ENCODE measurements at regions not wholly inside any gene's neighbourhood (a gene's known extent, or its start where the extent isn't known, plus 50 kb on each side); places are given as distances from the start of the nearest gene placed in this dataset.
"Not testable (repeated sequence)": the region's sequence is repeated elsewhere in the genome, so short reads cannot be mapped to it uniquely, and the experiment has no call there.

- no peak for TF ChIP-seq EZH2 (IDR thresholded peaks at IDR 0.05; ENCODE audit: low read length, missing control alignments)
- TF ChIP-seq, protein P1, sequence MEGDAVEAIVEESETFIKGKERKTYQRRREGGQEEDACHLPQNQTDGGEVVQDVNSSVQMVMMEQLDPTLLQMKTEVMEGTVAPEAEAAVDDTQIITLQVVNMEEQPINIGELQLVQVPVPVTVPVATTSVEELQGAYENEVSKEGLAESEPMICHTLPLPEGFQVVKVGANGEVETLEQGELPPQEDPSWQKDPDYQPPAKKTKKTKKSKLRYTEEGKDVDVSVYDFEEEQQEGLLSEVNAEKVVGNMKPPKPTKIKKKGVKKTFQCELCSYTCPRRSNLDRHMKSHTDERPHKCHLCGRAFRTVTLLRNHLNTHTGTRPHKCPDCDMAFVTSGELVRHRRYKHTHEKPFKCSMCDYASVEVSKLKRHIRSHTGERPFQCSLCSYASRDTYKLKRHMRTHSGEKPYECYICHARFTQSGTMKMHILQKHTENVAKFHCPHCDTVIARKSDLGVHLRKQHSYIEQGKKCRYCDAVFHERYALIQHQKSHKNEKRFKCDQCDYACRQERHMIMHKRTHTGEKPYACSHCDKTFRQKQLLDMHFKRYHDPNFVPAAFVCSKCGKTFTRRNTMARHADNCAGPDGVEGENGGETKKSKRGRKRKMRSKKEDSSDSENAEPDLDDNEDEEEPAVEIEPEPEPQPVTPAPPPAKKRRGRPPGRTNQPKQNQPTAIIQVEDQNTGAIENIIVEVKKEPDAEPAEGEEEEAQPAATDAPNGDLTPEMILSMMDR (conservative IDR thresholded peaks at IDR 0.05 in 1 of 2, IDR thresholded peaks at IDR 0.05 in 1 of 2; ENCODE audit: low read depth in 1 of 2, low read length in 2 of 2), result no peak
- Histone ChIP-seq H3K79me2 (ENCODE audit: control insufficient read depth, insufficient read depth, low read length) (no peaks in the 10 kb centered on the region), H3K9ac (ENCODE audit: insufficient read depth, low read length) (no peak overlapping the region), H3K27me3 (ENCODE audit: control insufficient read depth, insufficient read depth, low read length) (no peaks in the 10 kb centered on the region), H4K20me1 (ENCODE audit: control insufficient read depth, extremely low read depth, insufficient read depth, low read length) (no peaks in the 10 kb centered on the region), H3K4me1 (ENCODE audit: control insufficient read depth, extremely low read depth, insufficient read depth, low read length) (peaks cover 7% of the 10 kb centered on the region), H3K4me2 (ENCODE audit: extremely low read depth, insufficient read depth, low read length) (no peak overlapping the region), H3K4me3 (replicated peaks in 1 of 4; ENCODE audit: control extremely low read depth in 1 of 4, insufficient read depth in 1 of 4, low read depth in 3 of 4, low read length in 4 of 4) (no peak overlapping the region), H2AFZ (ENCODE audit: low read length) (no peak overlapping the region), H3K27ac (ENCODE audit: insufficient read depth, low read length) (no peak overlapping the region), H3K36me3 (ENCODE audit: control insufficient read depth, insufficient read depth, low read length) (no peaks in the 10 kb centered on the region), H3K9me3 (ENCODE audit: control insufficient read depth, insufficient read depth, low read depth, low read length) (no peaks in the 10 kb centered on the region)
- DNase-seq (ENCODE audit: low read depth in 2 of 2), result no peak
Observed at GRCh38 chr11:69950621-69951020, 127.5 kb upstream of the ANO1 start.

- H3K9me3 ChIP-seq (ENCODE audit: control insufficient read depth, insufficient read depth, low read depth, low read length), result no peaks in the 10 kb centered on the region
- H3K4me3 ChIP-seq (replicated peaks in 1 of 4; ENCODE audit: control extremely low read depth in 1 of 4, insufficient read depth in 1 of 4, low read depth in 3 of 4, low read length in 4 of 4), result no peak overlapping the region
- TF ChIP-seq, protein P1 (conservative IDR thresholded peaks at IDR 0.05 in 1 of 2, IDR thresholded peaks at IDR 0.05 in 1 of 2; ENCODE audit: low read depth in 1 of 2, low read length in 2 of 2), result no peak
- no peak for TF ChIP-seq EZH2 (IDR thresholded peaks at IDR 0.05; ENCODE audit: low read length, missing control alignments)
- H3K9ac ChIP-seq (ENCODE audit: insufficient read depth, low read length), result no peak overlapping the region
- no peaks in the 10 kb centered on the region for H3K27me3 ChIP-seq (ENCODE audit: control insufficient read depth, insufficient read depth, low read length)
- no peak for DNase-seq (ENCODE audit: low read depth in 2 of 2)
- no peak overlapping the region for H2AFZ ChIP-seq (ENCODE audit: low read length)
- H4K20me1 ChIP-seq (ENCODE audit: control insufficient read depth, extremely low read depth, insufficient read depth, low read length), result no peaks in the 10 kb centered on the region
- H3K27ac ChIP-seq (ENCODE audit: insufficient read depth, low read length), result no peak overlapping the region
- no peak overlapping the region for H3K4me2 ChIP-seq (ENCODE audit: extremely low read depth, insufficient read depth, low read length)
- H3K36me3 ChIP-seq (ENCODE audit: control insufficient read depth, insufficient read depth, low read length), result no peaks in the 10 kb centered on the region
- peaks cover 12% of the 10 kb centered on the region for H3K4me1 ChIP-seq (ENCODE audit: control insufficient read depth, extremely low read depth, insufficient read depth, low read length)
- H3K79me2 ChIP-seq (ENCODE audit: control insufficient read depth, insufficient read depth, low read length), result no peaks in the 10 kb centered on the region
Observed at GRCh38 chr11:69951821-69952220, 126.3 kb upstream of the ANO1 start.

DNA sequence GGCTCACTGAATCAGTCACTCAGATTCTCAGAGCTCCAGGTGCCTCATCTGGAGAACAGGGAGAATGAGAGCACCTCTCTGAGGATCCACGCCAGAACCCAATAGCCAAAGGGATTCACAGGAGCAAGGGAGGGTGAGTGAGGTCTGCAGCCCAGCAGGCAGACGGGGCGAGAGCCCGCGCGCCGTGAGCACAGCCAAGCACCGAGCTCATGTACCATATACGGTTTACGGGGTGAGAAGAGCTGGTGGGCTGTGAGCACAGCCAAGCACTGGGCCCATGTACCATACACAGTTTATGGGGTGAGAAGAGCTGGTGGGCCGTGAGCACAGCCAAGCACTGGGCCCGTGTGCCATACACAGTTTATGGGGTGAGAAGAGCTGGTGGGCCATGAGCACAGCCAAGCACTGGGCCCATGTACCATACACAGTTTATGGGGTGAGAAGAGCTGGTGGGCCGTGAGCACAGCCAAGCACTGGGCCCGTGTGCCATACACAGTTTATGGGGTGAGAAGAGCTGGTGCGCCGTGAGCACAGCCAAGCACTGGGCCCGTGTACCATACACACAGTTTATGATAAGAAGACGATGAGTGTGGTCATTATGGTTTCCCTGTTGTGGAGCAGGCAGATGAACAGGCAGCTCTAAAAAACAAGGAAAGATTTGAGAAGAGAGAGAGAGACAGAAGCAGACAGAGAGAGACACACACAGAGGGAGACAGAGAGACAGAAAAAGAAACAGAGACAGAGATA, 125.7 kb upstream of the ANO1 start:
- not testable (repeated sequence) for H3K9ac ChIP-seq (ENCODE audit: insufficient read depth, low read length); DNase-seq (ENCODE audit: low read depth in 2 of 2); H4K20me1 ChIP-seq (ENCODE audit: control insufficient read depth, extremely low read depth, insufficient read depth, low read length); H2AFZ ChIP-seq (ENCODE audit: low read length); H3K79me2 ChIP-seq (ENCODE audit: control insufficient read depth, insufficient read depth, low read length); H3K4me3 ChIP-seq (replicated peaks in 1 of 4; ENCODE audit: control extremely low read depth in 1 of 4, insufficient read depth in 1 of 4, low read depth in 3 of 4, low read length in 4 of 4); H3K4me2 ChIP-seq (ENCODE audit: extremely low read depth, insufficient read depth, low read length); H3K9me3 ChIP-seq (ENCODE audit: control insufficient read depth, insufficient read depth, low read depth, low read length); H3K27me3 ChIP-seq (ENCODE audit: control insufficient read depth, insufficient read depth, low read length); H3K27ac ChIP-seq (ENCODE audit: insufficient read depth, low read length); H3K36me3 ChIP-seq (ENCODE audit: control insufficient read depth, insufficient read depth, low read length)
- peaks cover 12% of the 10 kb centered on the region for H3K4me1 ChIP-seq (ENCODE audit: control insufficient read depth, extremely low read depth, insufficient read depth, low read length)

All from fibroblast of lung (primary cell).